Keratinocyte (primary cell): ENCODE measurements at regions not wholly inside any gene's neighbourhood (a gene's known extent, or its start where the extent isn't known, plus 50 kb on each side); places are given as distances from the start of the nearest gene placed in this dataset.

ENCODE experiments used
- DNase-seq: peaks from one replicate; pipeline ENCODE4 v3.0.0-alpha.2; 2011; ENCODE audit warnings: low read depth, missing footprints, low spot score
- FAIRE-seq: peaks from 2 replicates; lab custom pipeline; 2011; peaks lifted over from hg19 to GRCh38; lab: Jason Lieb, UNC
- H2AFZ ChIP-seq: 2 replicates; pipeline ENCODE4 v1.6.0; 2012; ENCODE audit warnings: low read length, control low read depth, inconsistent platforms; ENCODE audit not compliant: control insufficient read depth
- H3K27ac ChIP-seq: 2 replicates; pipeline ENCODE4 v1.5.1; 2011; ENCODE audit warnings: low read length; ENCODE audit not compliant: control insufficient read depth, insufficient read depth
- H3K27me3 ChIP-seq: 3 replicates; pipeline ENCODE4 v1.6.0; 2011; ENCODE audit warnings: low read length; ENCODE audit not compliant: control insufficient read depth, insufficient read depth; ENCODE audit errors: extremely low read depth
- H3K36me3 ChIP-seq, 2 experiments: 2 replicates in 1 of 2; 3 replicates in 1 of 2; pipeline ENCODE4 v1.5.1; 2011; ENCODE audit warnings: low read length in 2 of 2, mild to moderate bottlenecking in 1 of 2; ENCODE audit not compliant: control insufficient read depth in 2 of 2, insufficient read depth in 2 of 2; ENCODE audit errors: extremely low read depth in 1 of 2
- H3K4me1 ChIP-seq: 3 replicates; pipeline ENCODE4 v1.5.1; 2011; ENCODE audit warnings: low read length; ENCODE audit not compliant: control insufficient read depth, insufficient read depth; ENCODE audit errors: extremely low read depth
- H3K4me2 ChIP-seq: 3 replicates; pipeline ENCODE4 v1.6.0; 2011; ENCODE audit warnings: low read depth, low read length; ENCODE audit not compliant: control insufficient read depth, insufficient read depth; ENCODE audit errors: extremely low read depth
- H3K4me3 ChIP-seq, 3 experiments: fragments of 200-600 bp in 1 of 3; sonication (generic) in 1 of 3; 2 replicates in 2 of 3; 3 replicates in 1 of 3; pipeline ENCODE4 v1.5.1; 2011 to 2016; ENCODE audit warnings: low read length in 3 of 3, mild to moderate bottlenecking in 3 of 3, control low read depth in 2 of 3, inconsistent platforms in 1 of 3, low read depth in 1 of 3, mixed read lengths in 1 of 3, mixed run types in 1 of 3, moderate library complexity in 1 of 3; ENCODE audit not compliant: control insufficient read depth in 2 of 3, insufficient read depth in 2 of 3; ENCODE audit errors: extremely low read depth in 1 of 3
- H3K79me2 ChIP-seq: 2 replicates; pipeline ENCODE4 v1.6.0; 2012; ENCODE audit warnings: low read length; ENCODE audit not compliant: control insufficient read depth, insufficient read depth
- H3K9ac ChIP-seq: 3 replicates; pipeline ENCODE4 v1.6.0; 2011; ENCODE audit warnings: low read length; ENCODE audit not compliant: control insufficient read depth, insufficient read depth; ENCODE audit errors: extremely low read depth
- H3K9me1 ChIP-seq: 3 replicates; pipeline ENCODE4 v1.6.0; 2011; ENCODE audit warnings: low read length; ENCODE audit not compliant: control insufficient read depth, insufficient read depth; ENCODE audit errors: extremely low read depth
- H3K9me3 ChIP-seq: 2 replicates; pipeline ENCODE4 v1.5.1; 2012; ENCODE audit warnings: low read depth, low read length; ENCODE audit not compliant: control insufficient read depth
- H4K20me1 ChIP-seq: 3 replicates; pipeline ENCODE4 v1.6.0; 2011; ENCODE audit warnings: low read length; ENCODE audit not compliant: control insufficient read depth, insufficient read depth; ENCODE audit errors: extremely low read depth
- EZH2 ChIP-seq: IDR thresholded peaks from one replicate; pipeline ENCODE4 v1.6.1; 2012; ENCODE audit warnings: inconsistent platforms, mild to moderate bottlenecking, low read length, moderate library complexity
- dilution Hi-C: fragments of 300-500 bp; cut with MboI; formaldehyde crosslinking; loops from one replicate; pipeline ENCODE4 v1.7.0; 2020; ENCODE audit warnings: low sequenced_read_pairs; ENCODE audit not compliant: extremely low pct_ligation_motif_present
- TF ChIP-seq, protein P1 (sequence below), 3 experiments: IDR thresholded peaks in 1 of 3; conservative IDR thresholded peaks in 1 of 3; optimal IDR thresholded peaks in 1 of 3; 2 replicates in 2 of 3; 3 replicates in 1 of 3; pipeline versions ENCODE3 to v1.5.1; 2011; ENCODE audit warnings: low read length in 3 of 3, mild to moderate bottlenecking in 3 of 3, moderate library complexity in 2 of 3, control low read depth in 1 of 3, inconsistent platforms in 1 of 3; ENCODE audit not compliant: insufficient read depth in 2 of 3; ENCODE audit errors: extremely low read depth in 1 of 3

DNA sequence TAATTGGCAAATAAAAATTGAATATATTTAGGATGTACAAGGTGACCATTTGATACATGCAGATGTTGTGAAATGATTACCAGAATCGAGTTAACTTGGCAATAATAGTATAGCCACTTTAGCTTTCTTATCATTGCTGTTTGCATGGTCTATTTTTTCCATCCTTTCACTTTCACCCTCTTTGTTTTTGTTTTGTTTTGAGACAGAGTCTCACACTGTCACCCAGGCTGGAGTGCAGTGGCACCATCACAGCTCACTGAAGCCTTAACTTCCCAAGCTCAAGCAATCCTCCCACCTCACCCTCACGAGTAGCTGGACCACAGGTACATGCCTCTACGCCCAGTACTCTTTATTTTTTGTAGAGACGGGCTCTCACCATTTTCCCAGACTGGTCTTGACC is 218.6 kb upstream of the ADGRL3 start:
- H3K4me2 ChIP-seq = no peak overlapping the region
- dilution Hi-C loops = no loop called here
- FAIRE-seq = no peak
- no peaks in the 10 kb centered on the region for H3K9me1 ChIP-seq
- no peaks in the 10 kb centered on the region for H3K4me1 ChIP-seq
- H3K9ac ChIP-seq = no peak overlapping the region
- H3K9me3 ChIP-seq = no peaks in the 10 kb centered on the region
- no peak overlapping the region for H2AFZ ChIP-seq
- DNase-seq = no peak
- no peak overlapping the region for H3K4me3 ChIP-seq
- no peaks in the 10 kb centered on the region for H3K27me3 ChIP-seq
- H3K79me2 ChIP-seq = no peaks in the 10 kb centered on the region
- no peaks in the 10 kb centered on the region for H3K36me3 ChIP-seq
- H3K27ac ChIP-seq = no peak overlapping the region
- TF ChIP-seq, protein P1, sequence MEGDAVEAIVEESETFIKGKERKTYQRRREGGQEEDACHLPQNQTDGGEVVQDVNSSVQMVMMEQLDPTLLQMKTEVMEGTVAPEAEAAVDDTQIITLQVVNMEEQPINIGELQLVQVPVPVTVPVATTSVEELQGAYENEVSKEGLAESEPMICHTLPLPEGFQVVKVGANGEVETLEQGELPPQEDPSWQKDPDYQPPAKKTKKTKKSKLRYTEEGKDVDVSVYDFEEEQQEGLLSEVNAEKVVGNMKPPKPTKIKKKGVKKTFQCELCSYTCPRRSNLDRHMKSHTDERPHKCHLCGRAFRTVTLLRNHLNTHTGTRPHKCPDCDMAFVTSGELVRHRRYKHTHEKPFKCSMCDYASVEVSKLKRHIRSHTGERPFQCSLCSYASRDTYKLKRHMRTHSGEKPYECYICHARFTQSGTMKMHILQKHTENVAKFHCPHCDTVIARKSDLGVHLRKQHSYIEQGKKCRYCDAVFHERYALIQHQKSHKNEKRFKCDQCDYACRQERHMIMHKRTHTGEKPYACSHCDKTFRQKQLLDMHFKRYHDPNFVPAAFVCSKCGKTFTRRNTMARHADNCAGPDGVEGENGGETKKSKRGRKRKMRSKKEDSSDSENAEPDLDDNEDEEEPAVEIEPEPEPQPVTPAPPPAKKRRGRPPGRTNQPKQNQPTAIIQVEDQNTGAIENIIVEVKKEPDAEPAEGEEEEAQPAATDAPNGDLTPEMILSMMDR (optimal IDR thresholded peaks at IDR 0.05 in 1 of 3, IDR thresholded peaks at IDR 0.05 in 1 of 3, conservative IDR thresholded peaks at IDR 0.05 in 1 of 3; ENCODE audit: extremely low read depth in 1 of 3, insufficient read depth in 2 of 3, low read length in 3 of 3) = no peak
- TF ChIP-seq EZH2 = no peak
- no peaks in the 10 kb centered on the region for H4K20me1 ChIP-seq

DNA sequence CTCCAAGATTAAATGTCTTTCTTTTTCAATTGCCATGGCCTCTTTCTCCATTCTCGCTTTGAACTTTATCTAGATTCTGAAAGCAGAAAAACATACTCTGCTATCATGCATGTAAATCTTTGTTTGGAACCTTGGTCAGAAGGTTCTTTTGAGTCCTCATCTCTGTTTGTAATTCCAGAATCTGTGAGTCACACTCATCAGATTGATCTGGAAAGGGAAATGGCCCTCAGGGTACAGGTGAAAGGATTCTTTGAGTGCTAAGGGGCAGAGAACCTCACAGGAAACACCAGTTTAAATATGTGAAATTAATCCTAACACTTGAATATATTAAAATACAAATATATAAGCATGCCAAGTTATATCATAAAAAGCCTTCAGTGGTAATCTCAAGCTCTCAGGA is 211.0 kb upstream of the ADGRL3 start:
- H3K27me3 ChIP-seq = no peaks in the 10 kb centered on the region
- H3K79me2 ChIP-seq = no peaks in the 10 kb centered on the region
- no peaks in the 10 kb centered on the region for H3K4me1 ChIP-seq
- no peak overlapping the region for H3K4me3 ChIP-seq
- no peaks in the 10 kb centered on the region for H3K36me3 ChIP-seq
- no peaks in the 10 kb centered on the region for H3K9me1 ChIP-seq
- no peak overlapping the region for H3K9ac ChIP-seq
- FAIRE-seq (no peak), DNase-seq (no peak)
- no peak overlapping the region for H3K4me2 ChIP-seq
- H3K27ac ChIP-seq = no peak overlapping the region
- no peak overlapping the region for H2AFZ ChIP-seq
- dilution Hi-C loops = no loop called here
- no peaks in the 10 kb centered on the region for H3K9me3 ChIP-seq
- TF ChIP-seq, protein P1 (optimal IDR thresholded peaks at IDR 0.05 in 1 of 3, IDR thresholded peaks at IDR 0.05 in 1 of 3, conservative IDR thresholded peaks at IDR 0.05 in 1 of 3; ENCODE audit: extremely low read depth in 1 of 3, insufficient read depth in 2 of 3, low read length in 3 of 3) = no peak
- TF ChIP-seq EZH2 = no peak
- H4K20me1 ChIP-seq = no peaks in the 10 kb centered on the region
